Right lobe of liver (tissue), 4 donors: ENCODE measurements at regions not wholly inside any gene's neighbourhood (a gene's known extent, or its start where the extent isn't known, plus 50 kb on each side); places are given as distances from the start of the nearest gene placed in this dataset.

Experiments
- CTCF ChIP-seq, 4 donors: fragments of 200-600 bp in 3 of 4; fragments of 450-650 bp in 1 of 4; IDR thresholded peaks; one replicate each; pipeline versions ENCODE4 v1.5.1 to v1.8.0; 2016 to 2022; ENCODE audit warnings: antibody characterized with exemption in 4 of 4, mild to moderate bottlenecking in 2 of 4
- POLR2A ChIP-seq: fragments of 450-650 bp; IDR thresholded peaks from one replicate; pipeline ENCODE4 v1.6.1; 2017; ENCODE audit warnings: antibody characterized with exemption, mild to moderate bottlenecking
- donor health status: DM: no; HTN: no; CAD: no.
- donor health status: DM: no; HTN: no; CAD: no.
- donor health status: DM: no; HTN: yes; CAD: no.

DNA sequence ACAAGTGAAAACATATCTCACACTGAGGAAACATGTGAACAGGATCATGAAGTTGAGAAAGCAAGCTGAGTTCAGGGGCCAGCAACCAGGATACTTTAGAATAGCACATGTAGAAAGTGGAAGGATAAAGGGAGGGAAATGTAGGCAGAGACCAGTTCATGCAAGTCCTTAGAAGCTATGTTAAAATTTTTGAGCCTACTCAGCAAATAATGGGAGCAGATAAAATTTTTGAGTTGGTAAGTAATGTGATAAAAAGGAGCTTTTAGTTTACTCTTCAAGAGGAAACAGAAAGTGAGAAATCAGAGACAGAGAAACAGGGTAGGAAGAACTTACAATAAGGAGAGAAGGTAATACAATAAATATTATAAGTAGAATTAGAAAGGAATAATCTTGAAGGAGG, 105.6 kb upstream of the ZBTB20 start:
- TF ChIP-seq CTCF (IDR thresholded peaks at IDR 0.05) (no peak), POLR2A (no peak)
